GM19025 (cell line): ENCODE measurements at regions not wholly inside any gene's neighbourhood (a gene's known extent, or its start where the extent isn't known, plus 50 kb on each side); places are given as distances from the start of the nearest gene placed in this dataset.

Experiments
- ATAC-seq: cut with Tn5 transposase; IDR thresholded peaks from one replicate; pipeline ENCODE4 v1.9.1; 2021; ENCODE audit warnings: mild to moderate bottlenecking, low read depth, moderate library complexity; ENCODE audit not compliant: unreplicated experiment

GRCh38 chr22:34038801-34039555 is 118.7 kb upstream of the LARGE1 start:
- ATAC-seq, result no peak

GRCh38 chr22:34045311-34045710 is 125.0 kb upstream of the LARGE1 start:
- ATAC-seq, result no peak

GRCh38 chr22:34055525-34056200 is 135.4 kb upstream of the LARGE1 start:
- ATAC-seq, result no peak

GRCh38 chr22:34057726-34058125 is 137.4 kb upstream of the LARGE1 start:
- no peak for ATAC-seq

GRCh38 chr22:34064696-34065095 is 144.4 kb upstream of the LARGE1 start:
- no peak for ATAC-seq

GRCh38 chr22:34067031-34067430 is 146.8 kb upstream of the LARGE1 start:
- no peak for ATAC-seq

- ATAC-seq, result no peak
Observed at GRCh38 chr22:34068001-34068400, 147.7 kb upstream of the LARGE1 start.

GRCh38 chr22:34070051-34070450 is 149.8 kb upstream of the LARGE1 start:
- ATAC-seq, result no peak

- ATAC-seq, result no peak
Observed at GRCh38 chr22:34070531-34070930, 150.3 kb upstream of the LARGE1 start.

GRCh38 chr22:34072585-34072984 is 152.3 kb upstream of the LARGE1 start:
- no peak for ATAC-seq

- no peak for ATAC-seq
Observed at GRCh38 chr22:34080433-34080832, 160.2 kb upstream of the LARGE1 start.

GRCh38 chr22:34096770-34097169 is 176.5 kb upstream of the LARGE1 start:
- ATAC-seq, result no peak

GRCh38 chr22:34099278-34099677 is 179.0 kb upstream of the LARGE1 start:
- ATAC-seq, result no peak

GRCh38 chr22:34102633-34103032 is 182.4 kb upstream of the LARGE1 start:
- ATAC-seq, result no peak

GRCh38 chr22:34105461-34106062 is 185.3 kb upstream of the LARGE1 start:
- no peak for ATAC-seq

- no peak for ATAC-seq
Observed at GRCh38 chr22:34108168-34108567, 187.9 kb upstream of the LARGE1 start.

- no peak for ATAC-seq
Observed at GRCh38 chr22:34111210-34111824, 191.0 kb upstream of the LARGE1 start.

- no peak for ATAC-seq
Observed at GRCh38 chr22:34113381-34113780, 193.1 kb upstream of the LARGE1 start.

GRCh38 chr22:34114406-34114805 is 194.1 kb upstream of the LARGE1 start:
- no peak for ATAC-seq

GRCh38 chr22:34115722-34116121 is 195.4 kb upstream of the LARGE1 start:
- ATAC-seq, result no peak

GRCh38 chr22:34116126-34116525 is 195.8 kb upstream of the LARGE1 start:
- no peak for ATAC-seq
